ENCODE measurements at regions not wholly inside any gene's neighbourhood (a gene's known extent, or its start where the extent isn't known, plus 50 kb on each side); places are given as distances from the start of the nearest gene placed in this dataset.

DNA sequence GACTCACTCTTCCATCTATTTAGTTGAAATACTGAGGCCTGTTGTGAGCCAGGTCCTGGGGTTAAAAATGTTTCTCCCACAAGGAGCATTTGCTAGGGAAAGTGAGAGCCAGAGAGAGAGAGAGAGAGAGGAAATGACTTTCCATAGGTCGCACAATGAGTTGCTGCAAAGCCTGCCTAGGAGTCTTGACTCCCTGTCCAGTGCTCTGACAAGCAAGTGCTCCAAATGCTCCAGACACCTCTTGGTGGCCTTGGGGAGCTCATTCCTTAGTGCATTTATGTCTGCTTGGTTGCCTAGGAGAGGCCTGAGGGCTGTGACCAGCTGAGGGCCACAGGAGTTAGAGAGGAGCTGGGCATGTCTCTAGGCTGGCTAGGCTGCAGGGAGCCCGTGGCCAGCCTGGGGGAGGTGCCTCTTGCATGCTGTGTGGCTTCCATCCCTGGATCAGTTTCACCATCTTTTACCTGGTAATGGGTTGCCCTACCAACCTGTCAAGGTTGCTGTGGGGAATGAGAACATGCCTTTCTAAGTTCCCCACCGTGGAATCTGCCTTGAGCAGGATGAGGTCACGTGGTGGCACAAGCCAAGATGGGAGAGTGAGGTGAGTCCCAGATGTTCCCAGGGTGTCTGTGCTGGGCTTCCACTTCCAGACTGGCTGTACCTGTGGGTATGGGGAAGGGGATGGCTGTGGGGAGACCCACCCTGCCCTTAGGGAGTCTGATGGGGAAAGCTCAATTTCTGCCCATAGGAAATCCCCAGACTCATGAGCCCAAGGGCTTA lies 105.0 kb downstream of the VEGFA start:
- Histone ChIP-seq H3K4me1 (peaks cover 0 to 15% (median 0%) of the 10 kb centered on the region in 3 donors), H3K36me3 (no peaks in the 10 kb centered on the region), H3K9me3 (no peaks in the 10 kb centered on the region), H3K4me3 (no peak overlapping the region), H3K27ac (no peak overlapping the region), H3K27me3 (peaks cover 0 to 8% (median 0%) of the 10 kb centered on the region in 4 donors)
- DNase-seq, result no peak
- 60 to 100% methylated on average over 1 of the region's 4 CpGs for WGBS, 2 donors
- TF ChIP-seq POLR2A (IDR thresholded peaks at IDR 0.05), result no peak
- TF ChIP-seq, protein P1, sequence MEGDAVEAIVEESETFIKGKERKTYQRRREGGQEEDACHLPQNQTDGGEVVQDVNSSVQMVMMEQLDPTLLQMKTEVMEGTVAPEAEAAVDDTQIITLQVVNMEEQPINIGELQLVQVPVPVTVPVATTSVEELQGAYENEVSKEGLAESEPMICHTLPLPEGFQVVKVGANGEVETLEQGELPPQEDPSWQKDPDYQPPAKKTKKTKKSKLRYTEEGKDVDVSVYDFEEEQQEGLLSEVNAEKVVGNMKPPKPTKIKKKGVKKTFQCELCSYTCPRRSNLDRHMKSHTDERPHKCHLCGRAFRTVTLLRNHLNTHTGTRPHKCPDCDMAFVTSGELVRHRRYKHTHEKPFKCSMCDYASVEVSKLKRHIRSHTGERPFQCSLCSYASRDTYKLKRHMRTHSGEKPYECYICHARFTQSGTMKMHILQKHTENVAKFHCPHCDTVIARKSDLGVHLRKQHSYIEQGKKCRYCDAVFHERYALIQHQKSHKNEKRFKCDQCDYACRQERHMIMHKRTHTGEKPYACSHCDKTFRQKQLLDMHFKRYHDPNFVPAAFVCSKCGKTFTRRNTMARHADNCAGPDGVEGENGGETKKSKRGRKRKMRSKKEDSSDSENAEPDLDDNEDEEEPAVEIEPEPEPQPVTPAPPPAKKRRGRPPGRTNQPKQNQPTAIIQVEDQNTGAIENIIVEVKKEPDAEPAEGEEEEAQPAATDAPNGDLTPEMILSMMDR (IDR thresholded peaks at IDR 0.05), result no peak
- intact Hi-C loops (cut with DNase I), result no loop called here

DNA sequence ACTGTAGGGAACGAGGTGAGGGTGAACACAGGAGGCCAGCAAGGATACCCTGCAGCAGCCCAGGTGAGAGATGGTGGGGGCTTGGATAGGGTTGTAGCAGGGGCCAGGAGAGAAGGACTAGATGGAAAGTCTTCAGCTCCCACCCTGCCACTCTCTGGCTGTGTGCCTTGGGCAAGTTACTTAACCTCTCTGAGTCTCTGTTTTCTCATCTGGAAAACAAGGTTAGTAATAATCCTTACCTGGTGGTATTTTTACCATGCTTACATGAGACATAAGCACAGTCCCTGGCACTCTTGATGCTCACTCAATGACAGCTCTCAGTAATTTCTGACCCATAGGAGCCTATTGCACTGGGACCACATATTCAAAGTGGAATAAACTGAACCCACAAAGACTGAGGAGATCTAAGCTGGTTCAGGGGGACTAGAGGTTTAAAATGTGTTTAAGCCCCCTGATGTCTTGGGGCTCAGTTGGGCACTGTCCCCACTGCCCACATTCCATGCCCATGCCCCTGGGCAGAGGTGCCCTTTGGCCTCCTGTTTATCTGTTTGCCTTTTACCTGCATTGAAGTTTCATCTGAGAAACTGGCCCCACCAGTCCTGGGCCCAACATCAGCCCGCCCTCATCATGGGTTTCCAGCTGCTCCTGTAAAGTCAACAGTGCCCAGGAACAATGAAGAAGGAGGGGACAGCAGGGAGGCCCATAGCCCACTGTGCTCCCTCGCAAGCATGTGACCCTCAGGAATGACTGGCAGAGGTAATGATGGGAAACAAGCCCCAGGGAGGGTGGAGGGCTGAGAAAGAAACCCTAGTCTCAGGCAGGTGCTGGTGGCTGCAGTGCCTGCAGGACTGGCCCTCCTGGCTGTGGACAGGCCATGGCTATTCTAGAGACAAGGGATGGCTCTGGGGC lies 104.0 kb downstream of the VEGFA start:
- intact Hi-C loops (cut with DNase I), result no loop called here
- H3K4me1 ChIP-seq, result peaks cover 0 to 6% (median 0%) of the 10 kb centered on the region in 3 donors
- no peaks in the 10 kb centered on the region for H3K9me3 ChIP-seq
- no peaks in the 10 kb centered on the region for H3K36me3 ChIP-seq
- H3K27me3 ChIP-seq, result peaks cover 0 to 14% (median 0%) of the 10 kb centered on the region in 4 donors
- no peak overlapping the region for H3K4me3 ChIP-seq
- no peak for TF ChIP-seq POLR2A (IDR thresholded peaks at IDR 0.05)
- H3K27ac ChIP-seq, result no peak overlapping the region
- no peak for DNase-seq
- WGBS, 2 donors, result 82 to 86% methylated on average over 1 to 3 of the region's 3 CpGs

DNA sequence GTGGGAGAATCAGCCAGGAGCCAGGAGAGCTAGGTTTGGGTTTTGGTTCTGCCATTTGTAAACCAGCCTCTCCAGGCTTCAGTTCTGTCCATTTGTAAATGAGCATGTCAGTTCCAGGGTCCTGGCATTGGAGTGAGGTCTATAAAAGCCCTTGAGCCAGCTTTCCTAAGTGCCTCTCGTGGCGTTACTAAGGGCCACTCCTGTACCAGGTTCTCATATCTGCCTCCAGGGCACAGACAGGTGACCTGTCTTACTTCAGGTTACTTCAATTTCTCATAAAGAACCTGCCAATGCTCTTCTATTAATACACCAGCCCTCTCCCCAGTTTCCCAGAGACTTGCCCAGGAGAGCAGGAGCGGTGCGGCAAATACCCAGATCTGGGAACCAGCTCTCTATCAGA lies 101.9 kb downstream of the VEGFA start:
- no peak overlapping the region for H3K4me3 ChIP-seq
- TF ChIP-seq, protein P1 (IDR thresholded peaks at IDR 0.05), result no peak
- no peak for TF ChIP-seq POLR2A (IDR thresholded peaks at IDR 0.05)
- WGBS, 2 donors, result 88 to 91% methylated on average over 4 of the region's 4 CpGs
- no peak for DNase-seq
- H3K27ac ChIP-seq, result no peak overlapping the region
- H3K9me3 ChIP-seq, result no peaks in the 10 kb centered on the region
- H3K27me3 ChIP-seq, result peaks cover 0 to 30% (median 0%) of the 10 kb centered on the region in 4 donors
- H3K36me3 ChIP-seq, result no peaks in the 10 kb centered on the region
- no peaks in the 10 kb centered on the region for H3K4me1 ChIP-seq
- intact Hi-C loops (cut with DNase I), result no loop called here

DNA sequence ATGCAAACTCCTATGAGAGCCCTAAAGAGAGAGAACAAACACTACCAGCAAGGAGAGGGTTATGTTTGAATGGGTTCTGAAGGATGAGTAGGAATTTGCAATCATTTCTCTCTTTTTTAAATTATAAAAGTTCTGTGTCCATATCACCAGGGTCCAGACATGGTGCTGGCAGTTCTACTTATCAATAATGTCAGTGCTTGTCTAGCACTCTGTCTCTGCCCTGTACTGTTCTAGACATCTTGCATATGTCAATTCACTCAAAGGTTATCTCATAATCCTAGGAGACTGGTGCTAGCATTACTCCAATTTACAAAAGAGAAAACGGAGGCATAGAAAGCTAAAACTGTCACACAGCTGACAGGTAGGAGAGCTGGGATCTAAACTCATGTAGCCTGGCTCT lies 101.3 kb downstream of the VEGFA start:
- TF ChIP-seq, protein P1 (IDR thresholded peaks at IDR 0.05), result no peak
- TF ChIP-seq POLR2A (IDR thresholded peaks at IDR 0.05), result no peak
- Histone ChIP-seq H3K4me3 (no peak overlapping the region), H3K36me3 (no peaks in the 10 kb centered on the region), H3K27ac (no peak overlapping the region), H3K27me3 (peaks cover 0 to 30% (median 0%) of the 10 kb centered on the region in 4 donors), H3K4me1 (no peaks in the 10 kb centered on the region), H3K9me3 (no peaks in the 10 kb centered on the region)
- WGBS, 2 donors, result 70 to 75% methylated on average over 1 of the region's 1 CpG
- no peak for DNase-seq
- intact Hi-C loops (cut with DNase I), result no loop called here

DNA sequence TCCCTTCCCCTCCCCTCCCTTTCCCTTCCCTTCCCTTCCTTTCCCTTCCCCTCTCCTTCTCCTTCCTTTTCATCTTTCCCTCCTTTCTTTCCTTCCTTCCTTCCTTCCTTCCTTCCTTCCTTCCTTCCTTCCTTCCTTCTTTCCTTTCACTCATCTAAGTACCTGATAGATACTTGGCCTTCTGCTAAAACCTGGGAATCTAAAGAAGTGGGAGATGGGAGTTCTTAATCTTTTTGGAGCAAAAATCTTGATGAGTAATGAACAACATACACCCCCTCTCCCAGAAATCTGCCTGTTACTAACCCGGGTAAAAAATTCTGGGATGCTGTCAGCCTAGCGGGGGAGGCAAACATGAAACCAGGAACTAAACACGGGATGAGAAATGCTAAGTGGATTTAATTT lies 100.7 kb downstream of the VEGFA start:
- Histone ChIP-seq H3K4me1 (no peaks in the 10 kb centered on the region), H3K27me3 (peaks cover 0 to 30% (median 0%) of the 10 kb centered on the region in 4 donors), H3K9me3 (no peaks in the 10 kb centered on the region), H3K36me3 (no peaks in the 10 kb centered on the region), H3K27ac (no peak overlapping the region), H3K4me3 (no peak overlapping the region)
- no peak for DNase-seq
- TF ChIP-seq, protein P1 (IDR thresholded peaks at IDR 0.05), result no peak
- no peak for TF ChIP-seq POLR2A (IDR thresholded peaks at IDR 0.05)
- 30 to 45% methylated on average over 3 of the region's 3 CpGs for WGBS, 2 donors
- intact Hi-C loops (cut with DNase I), result no loop called here

Data from esophagus squamous epithelium (tissue), 5 donors.